Suppressor macrophage treated with lipopolysaccharide for 4 hours (primary cell): ENCODE measurements at regions not wholly inside any gene's neighbourhood (a gene's known extent, or its start where the extent isn't known, plus 50 kb on each side); places are given as distances from the start of the nearest gene placed in this dataset.

Source experiments
- DNase-seq: peaks from one replicate; pipeline ENCODE4 v3.0.0-alpha.2; 2020

GRCh38 chr14:96617635-96618034 is 115.5 kb downstream of the PAPOLA start:
- DNase-seq, result no peak

GRCh38 chr14:96622926-96623325 is 120.7 kb downstream of the PAPOLA start:
- no peak for DNase-seq

GRCh38 chr14:96623676-96624484 is 121.7 kb downstream of the PAPOLA start:
- DNase-seq, result no peak

GRCh38 chr14:96624661-96625425 is 122.7 kb downstream of the PAPOLA start:
- no peak for DNase-seq

- no peak for DNase-seq
These were observed 123.3 kb downstream of the PAPOLA start for GRCh38 chr14:96625426-96625985.

- DNase-seq, result no peak
These were observed 124.1 kb downstream of the PAPOLA start for GRCh38 chr14:96626121-96626768.

- DNase-seq, result no peak
These were observed 124.7 kb downstream of the PAPOLA start for GRCh38 chr14:96626916-96627315.

- no peak for DNase-seq
These were observed 125.2 kb downstream of the PAPOLA start for GRCh38 chr14:96627386-96627785.

- no peak for DNase-seq
These were observed 125.9 kb downstream of the PAPOLA start for GRCh38 chr14:96627811-96628775.

GRCh38 chr14:96629082-96629481 is 126.9 kb downstream of the PAPOLA start:
- no peak for DNase-seq

GRCh38 chr14:96629558-96630222 is 127.5 kb downstream of the PAPOLA start:
- no peak for DNase-seq

GRCh38 chr14:96630281-96630680 is 128.1 kb downstream of the PAPOLA start:
- DNase-seq, result no peak

GRCh38 chr14:96631030-96631429 is 128.8 kb downstream of the PAPOLA start:
- DNase-seq, result no peak

GRCh38 chr14:96631621-96632362 is 129.6 kb downstream of the PAPOLA start:
- DNase-seq, result no peak

GRCh38 chr14:96632363-96632758 is 130.2 kb downstream of the PAPOLA start:
- no peak for DNase-seq

GRCh38 chr14:96633096-96633495 is 130.9 kb downstream of the PAPOLA start:
- DNase-seq, result no peak

GRCh38 chr14:96634481-96634880 is 132.3 kb downstream of the PAPOLA start:
- no peak for DNase-seq

- no peak for DNase-seq
These were observed 132.7 kb downstream of the PAPOLA start for GRCh38 chr14:96634896-96635295.

- DNase-seq, result no peak
These were observed 133.7 kb downstream of the PAPOLA start for GRCh38 chr14:96635850-96636249.

GRCh38 chr14:96637521-96637920 is 135.3 kb downstream of the PAPOLA start:
- DNase-seq, result no peak
